PC-3 (cell line): ENCODE measurements at regions not wholly inside any gene's neighbourhood (a gene's known extent, or its start where the extent isn't known, plus 50 kb on each side); places are given as distances from the start of the nearest gene placed in this dataset.

Source experiments
- ATAC-seq: fragments of 200-7000 bp; cut with Tn5 transposase; 2 replicates; pipeline ENCODE4 v1.9.1; 2020; ENCODE audit warnings: mild to moderate bottlenecking, moderate library complexity
- BruUV-seq: library from RNA; stranded (reverse); fragments of 400-500 nt; replicated peaks from 2 replicates; lab custom pipeline; 2021; lab: Mats Ljungman, UMichigan
- CTCF ChIA-PET: fragments of 300-600 bp; sonication (Branson Sonifier 250); formaldehyde crosslinking; loops from one replicate; lab custom pipeline; 2022; ENCODE audit warnings: antibody characterized with exemption; lab: Charles Lee
- POLR2A ChIA-PET: fragments of 300-600 bp; sonication (Branson Sonifier 250); formaldehyde crosslinking; loops from one replicate; lab custom pipeline; 2022; ENCODE audit warnings: antibody characterized with exemption; ENCODE audit not compliant: unreplicated experiment; lab: Charles Lee
- DNase-seq: peaks from one replicate; pipeline ENCODE4 v3.0.0-alpha.2; 2015
- H2AFZ ChIP-seq: fragments of 300-600 bp; sonication (generic); 2 replicates; pipeline ENCODE4 v1.6.0; 2016; ENCODE audit warnings: antibody characterized with exemption, low read length
- H3F3A ChIP-seq: fragments of 300-600 bp; sonication (generic); one replicate; pipeline ENCODE4 v1.6.0; 2017; ENCODE audit warnings: antibody characterized with exemption, low read length, control low read depth, mild to moderate bottlenecking; ENCODE audit not compliant: unreplicated experiment
- H3K27ac ChIP-seq: fragments of 300-600 bp; sonication (generic); 2 replicates; pipeline ENCODE4 v1.5.1; 2016; ENCODE audit warnings: mild to moderate bottlenecking, low read length
- H3K27me3 ChIP-seq: fragments of 300-600 bp; sonication (generic); 2 replicates; pipeline ENCODE4 v1.6.1; 2016; ENCODE audit warnings: low read length, mixed read lengths
- H3K36me3 ChIP-seq: fragments of 300-600 bp; sonication (generic); 2 replicates; pipeline ENCODE4 v1.6.1; 2016; ENCODE audit warnings: low read depth, mixed run types, low read length, mixed read lengths
- H3K4me1 ChIP-seq: fragments of 300-600 bp; sonication (generic); 2 replicates; pipeline ENCODE4 v1.5.1; 2016; ENCODE audit warnings: low read length; ENCODE audit not compliant: insufficient read depth
- H3K4me2 ChIP-seq: fragments of 300-600 bp; sonication (generic); 2 replicates; pipeline ENCODE4 v1.6.0; 2016; ENCODE audit warnings: low read length
- H3K4me3 ChIP-seq: fragments of 300-600 bp; sonication (generic); 2 replicates; pipeline ENCODE4 v1.5.1; 2016; ENCODE audit warnings: mild to moderate bottlenecking, low read length, mixed read lengths
- H3K79me2 ChIP-seq: fragments of 300-600 bp; sonication (generic); 2 replicates; pipeline ENCODE4 v1.6.1; 2017; ENCODE audit warnings: low read length, mixed read lengths
- H3K9ac ChIP-seq: fragments of 300-600 bp; sonication (generic); 2 replicates; pipeline ENCODE4 v1.6.0; 2016; ENCODE audit warnings: mild to moderate bottlenecking, low read length
- H3K9me2 ChIP-seq: fragments of 300-600 bp; sonication (generic); replicated peaks from 2 replicates; pipeline ENCODE4 v1.6.1; 2016; ENCODE audit warnings: mixed run types, low read length, mixed read lengths
- H3K9me3 ChIP-seq: fragments of 300-600 bp; sonication (generic); 2 replicates; pipeline ENCODE4 v1.6.1; 2016; ENCODE audit warnings: low read length, mixed read lengths
- H4K20me1 ChIP-seq: fragments of 300-600 bp; sonication (generic); 2 replicates; pipeline ENCODE4 v1.6.1; 2016; ENCODE audit warnings: low read length, mixed read lengths
- CTCF ChIP-seq: fragments of 300-600 bp; sonication (generic); conservative IDR thresholded peaks from 2 replicates; pipeline ENCODE4 v1.5.1; 2017; ENCODE audit warnings: antibody characterized with exemption, low read depth, mild to moderate bottlenecking, low read length
- EZH2 ChIP-seq: fragments of 300-600 bp; sonication (generic); IDR thresholded peaks from one replicate; pipeline ENCODE4 v1.6.1; 2017; ENCODE audit warnings: antibody characterized with exemption, mild to moderate bottlenecking, low read length; ENCODE audit not compliant: unreplicated experiment
- EZH2phosphoT487 ChIP-seq: fragments of 300-600 bp; sonication (generic); IDR thresholded peaks from 2 replicates; pipeline ENCODE4 v1.6.1; 2018; ENCODE audit warnings: mild to moderate bottlenecking, antibody characterized with exemption, low read length, borderline replicate concordance
- intact Hi-C: fragments of 100-400 bp; cut with micrococcal nuclease; formaldehyde crosslinking; loops from 2 replicates; pipeline ENCODE4 v1.9.0; 2023

- Histone ChIP-seq H3K36me3 (no peaks in the 10 kb centered on the region), H4K20me1 (no peaks in the 10 kb centered on the region), H3K4me2 (no peak overlapping the region), H3K9ac (no peak overlapping the region), H2AFZ (no peak overlapping the region), H3K4me1 (no peaks in the 10 kb centered on the region), H3K9me3 (no peaks in the 10 kb centered on the region), H3K27me3 (peaks cover 25% of the 10 kb centered on the region), H3K79me2 (no peaks in the 10 kb centered on the region), H3F3A (no peaks in the 10 kb centered on the region), H3K9me2 (no peaks in the 10 kb centered on the region), H3K4me3 (no peak overlapping the region), H3K27ac (no peak overlapping the region)
- BruUV-seq: no TSS peak
- ChIA-PET POLR2A (no interaction called here), CTCF (no interaction called here)
- intact Hi-C loops: no loop called here
- DNase-seq: no peak
- no peak for ATAC-seq
- TF ChIP-seq EZH2: no peak
- no peak for TF ChIP-seq CTCF
- TF ChIP-seq EZH2phosphoT487: no peak
These were observed 144.0 kb downstream of the LEPR start for GRCh38 chr1:65564493-65564892.

- TF ChIP-seq CTCF (no peak), EZH2phosphoT487 (no peak), EZH2 (no peak)
- POLR2A ChIA-PET: no interaction called here
- Histone ChIP-seq H3K4me3 (no peak overlapping the region), H3K9me3 (no peaks in the 10 kb centered on the region), H3K9me2 (no peaks in the 10 kb centered on the region), H3K27me3 (peaks cover 40% of the 10 kb centered on the region), H3K4me1 (no peaks in the 10 kb centered on the region), H2AFZ (no peak overlapping the region), H3K36me3 (no peaks in the 10 kb centered on the region), H3K9ac (no peak overlapping the region), H3K27ac (no peak overlapping the region), H3K79me2 (no peaks in the 10 kb centered on the region), H3K4me2 (no peak overlapping the region), H4K20me1 (no peaks in the 10 kb centered on the region), H3F3A (no peaks in the 10 kb centered on the region)
- DNase-seq (no peak), ATAC-seq (no peak)
- no TSS peak for BruUV-seq
- intact Hi-C loops: no loop called here
- CTCF ChIA-PET: no interaction called here
These were observed 147.8 kb downstream of the LEPR start for GRCh38 chr1:65568285-65568684.

GRCh38 chr1:65572701-65573421 is 152.4 kb downstream of the LEPR start:
- no TSS peak for BruUV-seq
- intact Hi-C loops: no loop called here
- POLR2A ChIA-PET: no interaction called here

More at GRCh38 chr1:65572701-65573421, 152.4 kb downstream of the LEPR start:
- H3K4me1 ChIP-seq: no peaks in the 10 kb centered on the region
- no peak overlapping the region for H3K9ac ChIP-seq
- H3K4me3 ChIP-seq: no peak overlapping the region
- no peak overlapping the region for H2AFZ ChIP-seq
- no peaks in the 10 kb centered on the region for H3K79me2 ChIP-seq
- no peaks in the 10 kb centered on the region for H3K9me2 ChIP-seq
- H3K9me3 ChIP-seq: no peaks in the 10 kb centered on the region
- H3K27me3 ChIP-seq: peaks cover 50% of the 10 kb centered on the region; the same call in 1 of the 2 replicates
- no peak overlapping the region for H3K4me2 ChIP-seq
- CTCF ChIA-PET: no interaction called here
- no peaks in the 10 kb centered on the region for H3F3A ChIP-seq
- ATAC-seq (no peak), DNase-seq (no peak)
- no peaks in the 10 kb centered on the region for H4K20me1 ChIP-seq
- no peaks in the 10 kb centered on the region for H3K36me3 ChIP-seq
- TF ChIP-seq EZH2 (no peak), CTCF (no peak), EZH2phosphoT487 (no peak)
- H3K27ac ChIP-seq: no peak overlapping the region
